ENCODE measurements at regions not wholly inside any gene's neighbourhood (a gene's known extent, or its start where the extent isn't known, plus 50 kb on each side); places are given as distances from the start of the nearest gene placed in this dataset.

- Histone ChIP-seq H3K4me1 (peaks cover 12% of the 10 kb centered on the region), H3K36me3 (ENCODE audit: insufficient read depth in 1 of 2, low read depth in 1 of 2) (no peaks in the 10 kb centered on the region), H3K27me3 (ENCODE audit: insufficient read depth in 3 of 3, low read length in 2 of 3) (peaks cover 0 to 2% (median 0%) of the 10 kb centered on the region in 3 donors), H3K27ac (no peak overlapping the region), H3K9me3 (no peaks in the 10 kb centered on the region), H3K4me3 (no peak overlapping the region)
- intact Hi-C loops (cut with DNase I), result no loop called here
- ATAC-seq, result no peak
- no peak for DNase-seq
- TF ChIP-seq CTCF (IDR thresholded peaks at IDR 0.05), result no peak
- WGBS, 3 donors, result 42 to 69% (median 47%) methylated on average over 3 of the region's 3 CpGs
These were observed 101.7 kb upstream of the SASH1 start for GRCh38 chr6:148240861-148241477.

GRCh38 chr6:148242180-148242579 lies 100.5 kb upstream of the SASH1 start:
- H3K36me3 ChIP-seq (ENCODE audit: insufficient read depth in 1 of 2, low read depth in 1 of 2), result no peaks in the 10 kb centered on the region
- DNase-seq (no peak), ATAC-seq (peak in 1 of 4 donors; percentile 56)
- H3K4me1 ChIP-seq, result peaks cover 12% of the 10 kb centered on the region
- H3K27ac ChIP-seq, result no peak overlapping the region
- peaks cover 0 to 2% (median 0%) of the 10 kb centered on the region in 3 donors for H3K27me3 ChIP-seq (ENCODE audit: insufficient read depth in 3 of 3, low read length in 2 of 3)
- H3K4me3 ChIP-seq, result no peak overlapping the region
- intact Hi-C loops (cut with DNase I), result no loop called here
- H3K9me3 ChIP-seq, result no peaks in the 10 kb centered on the region
- WGBS, 3 donors, result 21 to 40% (median 38%) methylated on average over 4 of the region's 4 CpGs
- TF ChIP-seq CTCF (IDR thresholded peaks at IDR 0.05), result no peak

GRCh38 chr6:148244217-148244935 lies 98.3 kb upstream of the SASH1 start:
- DNase-seq, result peak; percentile 30 to 61
- H3K4me1 ChIP-seq, result peaks cover 12% of the 10 kb centered on the region
- H3K27ac ChIP-seq, result peak overlapping the region; percentile 20
- no peaks in the 10 kb centered on the region for H3K9me3 ChIP-seq
- no peaks in the 10 kb centered on the region for H3K36me3 ChIP-seq (ENCODE audit: insufficient read depth in 1 of 2, low read depth in 1 of 2)
- no peak for TF ChIP-seq CTCF (IDR thresholded peaks at IDR 0.05)
- intact Hi-C loops (cut with DNase I), result no loop called here
- H3K4me3 ChIP-seq, result no peak overlapping the region
- 40 to 57% (median 47%) methylated on average over 10 of the region's 10 CpGs for WGBS, 3 donors
- no peaks in the 10 kb centered on the region for H3K27me3 ChIP-seq (ENCODE audit: insufficient read depth in 3 of 3, low read length in 2 of 3)
- ATAC-seq, result peak; percentile 80 to 87 (median 86)

GRCh38 chr6:148247386-148248063 lies 95.1 kb upstream of the SASH1 start:
- no peak for TF ChIP-seq CTCF (IDR thresholded peaks at IDR 0.05)
- ATAC-seq, result no peak
- Histone ChIP-seq H3K9me3 (no peaks in the 10 kb centered on the region), H3K4me1 (peaks cover 10% of the 10 kb centered on the region), H3K27ac (no peak overlapping the region), H3K4me3 (no peak overlapping the region), H3K36me3 (ENCODE audit: insufficient read depth in 1 of 2, low read depth in 1 of 2) (no peaks in the 10 kb centered on the region), H3K27me3 (ENCODE audit: insufficient read depth in 3 of 3, low read length in 2 of 3) (no peaks in the 10 kb centered on the region)
- intact Hi-C loops (cut with DNase I), result loop anchor here in 1 of 2 donors (5.0 kb wide), 2 partner anchors 60 to 215 kb away; no protein-coding TSS in a partner anchor
- no peak for DNase-seq
- 67 to 84% (median 76%) methylated on average over 6 of the region's 6 CpGs for WGBS, 3 donors
